Gastrocnemius medialis (tissue), 4 donors: ENCODE measurements at regions not wholly inside any gene's neighbourhood (a gene's known extent, or its start where the extent isn't known, plus 50 kb on each side); places are given as distances from the start of the nearest gene placed in this dataset.

Experiments used
- ATAC-seq, 2 donors: fragments of 150-250 bp; one replicate each; pipeline ENCODE4 v1.9.1; 2016
- DNase-seq, 2 donors: peaks; one replicate each; pipeline ENCODE4 v3.0.0-alpha.2; 2019
- H3K27ac ChIP-seq, 4 donors: fragments of 200-600 bp; sonication (generic); 1 replicate in 1 of 4; 2 replicates in 3 of 4; pipeline ENCODE4 v1.5.1; 2016 to 2018; ENCODE audit warnings: mild to moderate bottlenecking in 2 of 4, moderate library complexity in 1 of 4
- H3K27me3 ChIP-seq, 3 donors: fragments of 200-600 bp; sonication (generic) in 2 of 3; 1 replicate in 1 of 3; 2 replicates in 2 of 3; pipeline versions ENCODE4 v1.5.1 to v1.6.0; 2016 to 2019; ENCODE audit warnings: mild to moderate bottlenecking in 1 of 3, moderate library complexity in 1 of 3
- H3K36me3 ChIP-seq, 2 donors: fragments of 200-600 bp; sonication (generic) in 1 of 2; one replicate each; pipeline ENCODE4 v1.5.1; 2017 to 2018
- H3K4me1 ChIP-seq, 2 donors: fragments of 200-600 bp; sonication (generic) in 1 of 2; one replicate each; pipeline ENCODE4 v1.5.1; 2016 to 2017; ENCODE audit warnings: mild to moderate bottlenecking in 2 of 2
- H3K4me3 ChIP-seq, 4 donors: fragments of 200-600 bp; sonication (generic) in 3 of 4; 1 replicate in 1 of 4; 2 replicates in 3 of 4; pipeline ENCODE4 v1.5.1; 2016 to 2019; ENCODE audit warnings: mild to moderate bottlenecking in 2 of 4
- H3K9me3 ChIP-seq, 3 donors: fragments of 200-600 bp; sonication (generic) in 2 of 3; 1 replicate in 1 of 3; 2 replicates in 2 of 3; pipeline ENCODE4 v1.5.1; 2016 to 2019
- POLR2A ChIP-seq, 2 donors: fragments of 450-650 bp; IDR thresholded peaks; one replicate each; pipeline ENCODE4 v1.6.1; 2017; ENCODE audit warnings: antibody characterized with exemption in 2 of 2, mild to moderate bottlenecking in 2 of 2, moderate library complexity in 2 of 2
- in situ Hi-C, 4 donors: fragments of 200-750 bp; cut with MboI; loops; one replicate each; pipeline versions ENCODE4 v1.15.0 to v1.8.0; 2017; ENCODE audit warnings: low sequenced_read_pairs in 4 of 4
- intact Hi-C: fragments of 100-400 bp; cut with DNase I; formaldehyde crosslinking; loops from one replicate; pipeline ENCODE4 v1.15.1; 2023; ENCODE audit warnings: low total_unique reads
- TF ChIP-seq, protein P1 (sequence below), 5 experiments: fragments of 450-650 bp in 3 of 5; fragments of 200-600 bp in 2 of 5; sonication (generic) in 2 of 5; IDR thresholded peaks in 4 of 5; conservative IDR thresholded peaks in 1 of 5; 1 replicate in 4 of 5; 2 replicates in 1 of 5; pipeline ENCODE4 v1.5.1; 2016 to 2019; ENCODE audit warnings: antibody characterized with exemption in 5 of 5, mild to moderate bottlenecking in 3 of 5, moderate library complexity in 3 of 5

DNA sequence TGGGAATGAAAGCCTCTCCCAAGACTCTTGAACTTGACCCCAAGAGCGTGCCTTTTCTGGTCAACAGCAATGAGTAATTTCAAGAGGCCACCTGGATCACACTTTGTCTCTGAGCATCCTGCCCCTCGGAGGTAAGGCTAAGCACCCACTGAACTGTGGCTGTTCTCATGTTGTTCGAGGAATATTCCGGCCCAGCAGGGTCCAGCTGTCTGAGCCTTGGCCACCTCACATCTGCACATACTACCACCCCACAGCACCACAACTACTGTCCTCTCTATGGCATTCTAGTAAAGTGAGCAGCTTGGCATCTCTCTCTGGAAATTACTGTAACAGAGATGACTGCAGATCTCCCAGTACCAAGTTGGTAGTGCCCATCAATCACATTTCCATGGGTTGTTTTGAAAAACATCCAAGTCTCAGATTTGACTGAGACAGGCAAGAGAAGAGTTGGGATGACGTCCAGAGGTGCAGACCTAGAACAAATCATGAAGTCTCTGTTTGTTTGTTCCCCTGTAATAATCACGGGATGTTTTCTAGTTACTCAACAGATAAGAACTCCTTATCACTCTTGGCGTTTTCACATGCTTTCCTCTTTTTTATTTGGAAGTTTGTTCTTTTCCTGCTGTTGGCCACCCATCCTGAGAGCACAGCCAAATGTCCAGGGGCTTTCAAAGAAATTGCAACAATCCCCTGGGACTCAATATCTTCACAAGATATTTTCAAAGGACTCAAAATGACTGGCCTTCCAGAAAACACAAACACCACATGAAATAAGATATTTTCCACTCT, 336.0 kb upstream of the TNP1 start:
- TF ChIP-seq POLR2A (IDR thresholded peaks at IDR 0.05), result no peak
- TF ChIP-seq, protein P1, sequence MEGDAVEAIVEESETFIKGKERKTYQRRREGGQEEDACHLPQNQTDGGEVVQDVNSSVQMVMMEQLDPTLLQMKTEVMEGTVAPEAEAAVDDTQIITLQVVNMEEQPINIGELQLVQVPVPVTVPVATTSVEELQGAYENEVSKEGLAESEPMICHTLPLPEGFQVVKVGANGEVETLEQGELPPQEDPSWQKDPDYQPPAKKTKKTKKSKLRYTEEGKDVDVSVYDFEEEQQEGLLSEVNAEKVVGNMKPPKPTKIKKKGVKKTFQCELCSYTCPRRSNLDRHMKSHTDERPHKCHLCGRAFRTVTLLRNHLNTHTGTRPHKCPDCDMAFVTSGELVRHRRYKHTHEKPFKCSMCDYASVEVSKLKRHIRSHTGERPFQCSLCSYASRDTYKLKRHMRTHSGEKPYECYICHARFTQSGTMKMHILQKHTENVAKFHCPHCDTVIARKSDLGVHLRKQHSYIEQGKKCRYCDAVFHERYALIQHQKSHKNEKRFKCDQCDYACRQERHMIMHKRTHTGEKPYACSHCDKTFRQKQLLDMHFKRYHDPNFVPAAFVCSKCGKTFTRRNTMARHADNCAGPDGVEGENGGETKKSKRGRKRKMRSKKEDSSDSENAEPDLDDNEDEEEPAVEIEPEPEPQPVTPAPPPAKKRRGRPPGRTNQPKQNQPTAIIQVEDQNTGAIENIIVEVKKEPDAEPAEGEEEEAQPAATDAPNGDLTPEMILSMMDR (IDR thresholded peaks at IDR 0.05 in 4 of 5, conservative IDR thresholded peaks at IDR 0.05 in 1 of 5), result no peak
- no peak for ATAC-seq
- intact Hi-C loops, result no loop called here

GRCh38 chr2:217195016-217195415, 335.2 kb upstream of the TNP1 start:
- Histone ChIP-seq H3K4me1 (no peaks in the 10 kb centered on the region), H3K9me3 (no peaks in the 10 kb centered on the region), H3K27ac (no peak overlapping the region), H3K27me3 (no peaks in the 10 kb centered on the region), H3K36me3 (no peaks in the 10 kb centered on the region), H3K4me3 (no peak overlapping the region)
- TF ChIP-seq POLR2A (IDR thresholded peaks at IDR 0.05), result no peak
- TF ChIP-seq, protein P1 (IDR thresholded peaks at IDR 0.05 in 4 of 5, conservative IDR thresholded peaks at IDR 0.05 in 1 of 5), result no peak
- intact Hi-C loops (no loop called here), in situ Hi-C loops (loop anchor here in 1 of 4 donors (25.0 kb wide), 1 partner anchor 317 kb away; no protein-coding TSS in a partner anchor)
- DNase-seq, result no peak
- ATAC-seq, result no peak

More for the DNA sequence above, 336.0 kb upstream of the TNP1 start:
- no peaks in the 10 kb centered on the region for H3K36me3 ChIP-seq
- no peak overlapping the region for H3K4me3 ChIP-seq
- no peaks in the 10 kb centered on the region for H3K27me3 ChIP-seq
- no peak for DNase-seq
- no peak overlapping the region for H3K27ac ChIP-seq
- H3K9me3 ChIP-seq, result no peaks in the 10 kb centered on the region
- in situ Hi-C loops, result loop anchor here in 1 of 4 donors (25.0 kb wide), 1 partner anchor 316 kb away; no protein-coding TSS in a partner anchor
- H3K4me1 ChIP-seq, result no peaks in the 10 kb centered on the region

- no peaks in the 10 kb centered on the region for H3K36me3 ChIP-seq
- TF ChIP-seq, protein P1 (IDR thresholded peaks at IDR 0.05 in 4 of 5, conservative IDR thresholded peaks at IDR 0.05 in 1 of 5), result no peak
- TF ChIP-seq POLR2A (IDR thresholded peaks at IDR 0.05), result no peak
- H3K27ac ChIP-seq, result no peak overlapping the region
- no peak for DNase-seq
- H3K9me3 ChIP-seq, result no peaks in the 10 kb centered on the region
- intact Hi-C loops, result no loop called here
- no peak for ATAC-seq
- no peak overlapping the region for H3K4me3 ChIP-seq
- H3K4me1 ChIP-seq, result no peaks in the 10 kb centered on the region
- H3K27me3 ChIP-seq, result no peaks in the 10 kb centered on the region
- in situ Hi-C loops, result loop anchor here in 1 of 4 donors (25.0 kb wide), 1 partner anchor 319 kb away; no protein-coding TSS in a partner anchor
Observed at GRCh38 chr2:217193431-217194340, 333.8 kb upstream of the TNP1 start.

- TF ChIP-seq POLR2A (IDR thresholded peaks at IDR 0.05), result no peak
- TF ChIP-seq, protein P1 (IDR thresholded peaks at IDR 0.05 in 4 of 5, conservative IDR thresholded peaks at IDR 0.05 in 1 of 5), result no peak
- no peaks in the 10 kb centered on the region for H3K36me3 ChIP-seq
- intact Hi-C loops, result no loop called here
- no peak overlapping the region for H3K27ac ChIP-seq
- in situ Hi-C loops, result loop anchor here in 1 of 4 donors (25.0 kb wide), 1 partner anchor 320 kb away; no protein-coding TSS in a partner anchor
- ATAC-seq (no peak), DNase-seq (no peak)
- no peaks in the 10 kb centered on the region for H3K9me3 ChIP-seq
- H3K27me3 ChIP-seq, result no peaks in the 10 kb centered on the region
- H3K4me3 ChIP-seq, result no peak overlapping the region
- no peaks in the 10 kb centered on the region for H3K4me1 ChIP-seq
Observed at GRCh38 chr2:217192366-217192765, 332.5 kb upstream of the TNP1 start.
